BLaER1 treated with 17β-estradiol and CSF1 and Interleukin-3, amounts not matched to agents 10 nM and 100 nM (cell line): ENCODE measurements at regions not wholly inside any gene's neighbourhood (a gene's known extent, or its start where the extent isn't known, plus 50 kb on each side); places are given as distances from the start of the nearest gene placed in this dataset.

ENCODE experiments used
- H3K27ac ChIP-seq, 11 experiments: shearing (Covaris generic); formaldehyde crosslinking; 2 replicates each; pipeline ENCODE4 v1.8.1; 2022
- H3K27me3 ChIP-seq, 11 experiments: shearing (Covaris generic); formaldehyde crosslinking; 2 replicates each; pipeline ENCODE4 v1.8.1; 2022
- H3K36me3 ChIP-seq, 11 experiments: shearing (Covaris generic); formaldehyde crosslinking; 2 replicates each; pipeline ENCODE4 v1.8.1; 2022
- H3K4me1 ChIP-seq, 10 experiments: shearing (Covaris generic); formaldehyde crosslinking; 2 replicates each; pipeline ENCODE4 v1.8.1; 2022
- H3K4me2 ChIP-seq, 11 experiments: shearing (Covaris generic); formaldehyde crosslinking; 2 replicates each; pipeline ENCODE4 v1.8.1; 2022
- H3K4me3 ChIP-seq, 10 experiments: shearing (Covaris generic); formaldehyde crosslinking; 2 replicates each; pipeline ENCODE4 v1.8.1; 2022
- H3K9ac ChIP-seq, 11 experiments: shearing (Covaris generic); formaldehyde crosslinking; 2 replicates each; pipeline ENCODE4 v1.8.1; 2022
- H3K9me3 ChIP-seq, 11 experiments: shearing (Covaris generic); formaldehyde crosslinking; replicated peaks in 1 of 11; 2 replicates each; pipeline ENCODE4 v1.8.1; 2022
- H4K20me1 ChIP-seq, 11 experiments: shearing (Covaris generic); formaldehyde crosslinking; 2 replicates each; pipeline ENCODE4 v1.8.1; 2022
- Cebpa-rat ChIP-seq, 11 experiments: shearing (Covaris generic); IDR thresholded peaks; 2 replicates each; pipeline ENCODE4 v1.8.1; 2022

GRCh38 chr12:111149299-111149698, 219.6 kb downstream of the PHETA1 start:
- H3K27me3 ChIP-seq: peaks cover 0 to 8% (median 0%) of the 10 kb centered on the region in 11 experiments; a peak in 1 of 22 replicates
- H3K9ac ChIP-seq: no peak overlapping the region
- no peak for TF ChIP-seq Cebpa-rat (IDR thresholded peaks at IDR 0.05)
- H3K4me1 ChIP-seq: peaks cover 8 to 21% (median 17%) of the 10 kb centered on the region in 10 experiments; a peak in 18 of 20 replicates
- H4K20me1 ChIP-seq: no peaks in the 10 kb centered on the region
- no peak overlapping the region for H3K4me3 ChIP-seq
- H3K4me2 ChIP-seq: peak overlapping the region; percentile 25 to 74 (median 57); a peak in 17 of 22 replicates
- no peaks in the 10 kb centered on the region for H3K36me3 ChIP-seq
- no peaks in the 10 kb centered on the region for H3K9me3 ChIP-seq
- H3K27ac ChIP-seq: no peak overlapping the region

GRCh38 chr12:111148005-111148404, 220.9 kb downstream of the PHETA1 start:
- no peak overlapping the region for H3K4me3 ChIP-seq
- no peaks in the 10 kb centered on the region for H4K20me1 ChIP-seq
- H3K27ac ChIP-seq: no peak overlapping the region
- no peak overlapping the region for H3K9ac ChIP-seq
- TF ChIP-seq Cebpa-rat (IDR thresholded peaks at IDR 0.05): no peak
- no peaks in the 10 kb centered on the region for H3K9me3 ChIP-seq
- H3K27me3 ChIP-seq: peaks cover 0 to 8% (median 0%) of the 10 kb centered on the region in 11 experiments; a peak in 1 of 22 replicates
- no peaks in the 10 kb centered on the region for H3K36me3 ChIP-seq
- peaks cover 8 to 21% (median 17%) of the 10 kb centered on the region in 10 experiments; a peak in 18 of 20 replicates for H3K4me1 ChIP-seq
- H3K4me2 ChIP-seq: no peak overlapping the region

GRCh38 chr12:111143271-111143670, 222.9 kb upstream of the MYL2 start:
- TF ChIP-seq Cebpa-rat (IDR thresholded peaks at IDR 0.05): no peak
- no peak overlapping the region for H3K27ac ChIP-seq
- no peaks in the 10 kb centered on the region for H3K27me3 ChIP-seq
- H3K9me3 ChIP-seq: no peaks in the 10 kb centered on the region
- no peak overlapping the region for H3K9ac ChIP-seq
- H4K20me1 ChIP-seq: no peaks in the 10 kb centered on the region
- no peak overlapping the region for H3K4me2 ChIP-seq
- no peaks in the 10 kb centered on the region for H3K4me1 ChIP-seq
- no peaks in the 10 kb centered on the region for H3K36me3 ChIP-seq
- H3K4me3 ChIP-seq: no peak overlapping the region

- Histone ChIP-seq H3K9me3 (no peaks in the 10 kb centered on the region), H4K20me1 (no peaks in the 10 kb centered on the region), H3K9ac (no peak overlapping the region), H3K36me3 (no peaks in the 10 kb centered on the region), H3K4me1 (no peaks in the 10 kb centered on the region), H3K4me3 (no peak overlapping the region), H3K27ac (no peak overlapping the region), H3K4me2 (no peak overlapping the region), H3K27me3 (no peaks in the 10 kb centered on the region)
- no peak for TF ChIP-seq Cebpa-rat (IDR thresholded peaks at IDR 0.05)
These were observed 220.8 kb upstream of the MYL2 start for GRCh38 chr12:111141205-111141604.

GRCh38 chr12:111138016-111138415, 217.6 kb upstream of the MYL2 start:
- Histone ChIP-seq H3K4me1 (peaks cover 7 to 9% (median 8%) of the 10 kb centered on the region in 10 experiments; a peak in 15 of 20 replicates), H3K9ac (no peak overlapping the region), H3K27ac (no peak overlapping the region), H3K27me3 (no peaks in the 10 kb centered on the region), H4K20me1 (no peaks in the 10 kb centered on the region), H3K4me3 (no peak overlapping the region), H3K36me3 (no peaks in the 10 kb centered on the region), H3K9me3 (peaks cover 5 to 27% (median 17%) of the 10 kb centered on the region in 11 experiments; a peak in 18 of 22 replicates), H3K4me2 (no peak overlapping the region)
- TF ChIP-seq Cebpa-rat (IDR thresholded peaks at IDR 0.05): no peak

- H3K27ac ChIP-seq: no peak overlapping the region
- H3K9me3 ChIP-seq: peaks cover 24 to 52% (median 39%) of the 10 kb centered on the region in 11 experiments
- no peak overlapping the region for H3K4me2 ChIP-seq
- TF ChIP-seq Cebpa-rat (IDR thresholded peaks at IDR 0.05): no peak
- no peaks in the 10 kb centered on the region for H3K27me3 ChIP-seq
- H3K36me3 ChIP-seq: no peaks in the 10 kb centered on the region
- no peaks in the 10 kb centered on the region for H4K20me1 ChIP-seq
- H3K9ac ChIP-seq: no peak overlapping the region
- peaks cover 9 to 13% (median 11%) of the 10 kb centered on the region in 10 experiments; a peak in 15 of 20 replicates for H3K4me1 ChIP-seq
- H3K4me3 ChIP-seq: no peak overlapping the region
These were observed 215.0 kb upstream of the MYL2 start for GRCh38 chr12:111135293-111135832.

GRCh38 chr12:111130336-111130735, 210.0 kb upstream of the MYL2 start:
- H3K9ac ChIP-seq: no peak overlapping the region
- H3K4me1 ChIP-seq: peaks cover 9 to 49% (median 20%) of the 10 kb centered on the region in 10 experiments; a peak in 18 of 20 replicates
- H3K27ac ChIP-seq: no peak overlapping the region
- no peaks in the 10 kb centered on the region for H3K36me3 ChIP-seq
- H3K27me3 ChIP-seq: no peaks in the 10 kb centered on the region
- H3K4me2 ChIP-seq: peak overlapping the region in 1 of 11 experiments; percentile 32; a peak in 1 of 22 replicates
- peaks cover 21 to 49% (median 40%) of the 10 kb centered on the region in 11 experiments for H3K9me3 ChIP-seq
- no peak overlapping the region for H3K4me3 ChIP-seq
- H4K20me1 ChIP-seq: no peaks in the 10 kb centered on the region
- no peak for TF ChIP-seq Cebpa-rat (IDR thresholded peaks at IDR 0.05)

- no peaks in the 10 kb centered on the region for H3K27me3 ChIP-seq
- peaks cover 9 to 49% (median 20%) of the 10 kb centered on the region in 10 experiments; a peak in 18 of 20 replicates for H3K4me1 ChIP-seq
- TF ChIP-seq Cebpa-rat (IDR thresholded peaks at IDR 0.05): no peak
- no peak overlapping the region for H3K27ac ChIP-seq
- peaks cover 19 to 39% (median 32%) of the 10 kb centered on the region in 11 experiments for H3K9me3 ChIP-seq
- H3K4me3 ChIP-seq: no peak overlapping the region
- H3K4me2 ChIP-seq: peak overlapping the region in 3 of 11 experiments; percentile 5 to 39 (median 32); a peak in 4 of 22 replicates
- no peaks in the 10 kb centered on the region for H3K36me3 ChIP-seq
- no peak overlapping the region for H3K9ac ChIP-seq
- H4K20me1 ChIP-seq: no peaks in the 10 kb centered on the region
These were observed 208.9 kb upstream of the MYL2 start for GRCh38 chr12:111129149-111129767.

GRCh38 chr12:111126331-111126730, 206.0 kb upstream of the MYL2 start:
- no peak for TF ChIP-seq Cebpa-rat (IDR thresholded peaks at IDR 0.05)

More at GRCh38 chr12:111126331-111126730, 206.0 kb upstream of the MYL2 start:
- peaks cover 8 to 11% (median 10%) of the 10 kb centered on the region in 11 experiments for H3K9me3 ChIP-seq
- H3K9ac ChIP-seq: no peak overlapping the region
- no peaks in the 10 kb centered on the region for H4K20me1 ChIP-seq
- peaks cover 0 to 8% (median under 1%) of the 10 kb centered on the region in 11 experiments; a peak in 5 of 22 replicates for H3K27me3 ChIP-seq
- H3K4me3 ChIP-seq: no peak overlapping the region
- peak overlapping the region in 4 of 11 experiments; percentile 9 to 60 (median 56); a peak in 6 of 22 replicates for H3K27ac ChIP-seq
- no peaks in the 10 kb centered on the region for H3K36me3 ChIP-seq
- peaks cover under 1 to 37% (median 15%) of the 10 kb centered on the region in 10 experiments; a peak in 16 of 20 replicates for H3K4me1 ChIP-seq
- peak overlapping the region in 5 of 11 experiments; percentile 11 to 83 (median 58); a peak in 7 of 22 replicates for H3K4me2 ChIP-seq
